ENCODE measurements at regions not wholly inside any gene's neighbourhood (a gene's known extent, or its start where the extent isn't known, plus 50 kb on each side); places are given as distances from the start of the nearest gene placed in this dataset.

DNA sequence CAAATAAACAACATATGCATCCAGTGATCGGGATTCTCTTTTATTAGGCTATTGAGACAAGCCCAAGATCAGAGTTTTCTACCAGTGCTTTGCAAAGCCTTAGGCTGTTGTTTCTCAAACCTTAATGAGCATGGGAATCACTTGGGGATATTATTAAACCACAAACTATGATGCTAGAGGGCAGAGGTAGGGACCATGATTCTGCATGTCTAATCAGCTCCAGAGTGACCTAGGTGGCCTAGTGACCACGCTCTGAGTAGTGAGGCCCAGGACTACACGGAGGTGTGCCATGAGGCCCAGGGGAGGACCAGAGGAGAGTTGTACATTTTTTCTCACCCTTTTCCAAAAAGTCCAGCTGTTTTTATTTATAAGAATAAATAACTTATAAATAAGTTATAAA, 298.5 kb upstream of the TLE4 start:
- no peak for ATAC-seq
- POLR2A ChIA-PET = no interaction called here
- 75% methylated on average over 3 of the region's 3 CpGs for WGBS (ENCODE audit: missing lambda C conversion rate)
- FAIRE-seq = no peak
- H3K4me3 ChIP-seq = no peak overlapping the region
- TF ChIP-seq, protein P1, sequence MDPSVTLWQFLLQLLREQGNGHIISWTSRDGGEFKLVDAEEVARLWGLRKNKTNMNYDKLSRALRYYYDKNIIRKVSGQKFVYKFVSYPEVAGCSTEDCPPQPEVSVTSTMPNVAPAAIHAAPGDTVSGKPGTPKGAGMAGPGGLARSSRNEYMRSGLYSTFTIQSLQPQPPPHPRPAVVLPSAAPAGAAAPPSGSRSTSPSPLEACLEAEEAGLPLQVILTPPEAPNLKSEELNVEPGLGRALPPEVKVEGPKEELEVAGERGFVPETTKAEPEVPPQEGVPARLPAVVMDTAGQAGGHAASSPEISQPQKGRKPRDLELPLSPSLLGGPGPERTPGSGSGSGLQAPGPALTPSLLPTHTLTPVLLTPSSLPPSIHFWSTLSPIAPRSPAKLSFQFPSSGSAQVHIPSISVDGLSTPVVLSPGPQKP (IDR thresholded peaks at IDR 0.05; ENCODE audit: low read depth, low read length) = no peak
- TF ChIP-seq ZNF302 (CRISPR knock-in tag; IDR thresholded peaks at IDR 0.05) = no peak
- no peak for TF ChIP-seq POLR2AphosphoS2 (conservative IDR thresholded peaks at IDR 0.05; ENCODE audit: low read length)
- TF ChIP-seq, protein P2, sequence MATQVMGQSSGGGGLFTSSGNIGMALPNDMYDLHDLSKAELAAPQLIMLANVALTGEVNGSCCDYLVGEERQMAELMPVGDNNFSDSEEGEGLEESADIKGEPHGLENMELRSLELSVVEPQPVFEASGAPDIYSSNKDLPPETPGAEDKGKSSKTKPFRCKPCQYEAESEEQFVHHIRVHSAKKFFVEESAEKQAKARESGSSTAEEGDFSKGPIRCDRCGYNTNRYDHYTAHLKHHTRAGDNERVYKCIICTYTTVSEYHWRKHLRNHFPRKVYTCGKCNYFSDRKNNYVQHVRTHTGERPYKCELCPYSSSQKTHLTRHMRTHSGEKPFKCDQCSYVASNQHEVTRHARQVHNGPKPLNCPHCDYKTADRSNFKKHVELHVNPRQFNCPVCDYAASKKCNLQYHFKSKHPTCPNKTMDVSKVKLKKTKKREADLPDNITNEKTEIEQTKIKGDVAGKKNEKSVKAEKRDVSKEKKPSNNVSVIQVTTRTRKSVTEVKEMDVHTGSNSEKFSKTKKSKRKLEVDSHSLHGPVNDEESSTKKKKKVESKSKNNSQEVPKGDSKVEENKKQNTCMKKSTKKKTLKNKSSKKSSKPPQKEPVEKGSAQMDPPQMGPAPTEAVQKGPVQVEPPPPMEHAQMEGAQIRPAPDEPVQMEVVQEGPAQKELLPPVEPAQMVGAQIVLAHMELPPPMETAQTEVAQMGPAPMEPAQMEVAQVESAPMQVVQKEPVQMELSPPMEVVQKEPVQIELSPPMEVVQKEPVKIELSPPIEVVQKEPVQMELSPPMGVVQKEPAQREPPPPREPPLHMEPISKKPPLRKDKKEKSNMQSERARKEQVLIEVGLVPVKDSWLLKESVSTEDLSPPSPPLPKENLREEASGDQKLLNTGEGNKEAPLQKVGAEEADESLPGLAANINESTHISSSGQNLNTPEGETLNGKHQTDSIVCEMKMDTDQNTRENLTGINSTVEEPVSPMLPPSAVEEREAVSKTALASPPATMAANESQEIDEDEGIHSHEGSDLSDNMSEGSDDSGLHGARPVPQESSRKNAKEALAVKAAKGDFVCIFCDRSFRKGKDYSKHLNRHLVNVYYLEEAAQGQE (IDR thresholded peaks at IDR 0.05) = no peak
- H3K4me2 ChIP-seq = no peak overlapping the region
- CTCF ChIA-PET = interaction anchor here (1.3 to 1.5 kb wide), 2 partner anchors 9 to 18 kb away, joined by 3 to 4 read pairs; no protein-coding TSS in a partner anchor
- no peak for DNase-seq (ENCODE audit: low read depth in 1 of 2, low spot score in 1 of 2)
- no peaks in the 10 kb centered on the region for H3K9me3 ChIP-seq
- no peak overlapping the region for H3K27ac ChIP-seq
- H3K4me1 ChIP-seq = no peaks in the 10 kb centered on the region

DNA sequence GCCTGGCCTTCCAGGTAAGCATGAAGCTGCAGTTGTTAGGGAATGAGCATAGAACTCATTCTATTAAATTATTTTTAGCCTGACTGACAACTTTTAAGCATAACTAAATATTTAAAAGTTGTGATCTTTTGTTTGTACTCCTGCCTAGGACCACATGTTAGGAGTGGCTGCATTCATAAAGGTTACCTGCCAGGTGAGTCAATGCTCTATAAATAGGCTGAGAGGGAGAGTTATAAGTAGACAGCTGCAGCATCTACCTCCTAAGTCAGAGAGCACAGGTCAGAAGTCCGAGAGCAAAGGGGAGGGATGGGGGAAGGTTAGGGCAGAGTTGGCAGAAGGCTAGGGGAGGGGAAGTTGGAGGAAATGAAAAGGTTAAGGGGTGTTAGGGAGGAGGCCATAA, 292.4 kb upstream of the TLE4 start:
- ChIA-PET CTCF (interaction anchor here (0.9 to 1.0 kb wide), 2 partner anchors 9 to 44 kb away, joined by 3 read pairs; no protein-coding TSS in a partner anchor), POLR2A (no interaction called here)
- H3K4me3 ChIP-seq = no peak overlapping the region
- ATAC-seq = no peak
- H3K4me2 ChIP-seq = no peak overlapping the region
- H3K27ac ChIP-seq = no peak overlapping the region
- FAIRE-seq = no peak
- no peaks in the 10 kb centered on the region for H3K9me3 ChIP-seq
- no peaks in the 10 kb centered on the region for H3K4me1 ChIP-seq
- TF ChIP-seq CHD2 (IDR thresholded peaks at IDR 0.05; ENCODE audit: low read length, partially characterized antibody) = no peak
- 71% methylated on average over 1 of the region's 1 CpG for WGBS (ENCODE audit: missing lambda C conversion rate)
- DNase-seq (ENCODE audit: low read depth in 1 of 2, low spot score in 1 of 2) = no peak

DNA sequence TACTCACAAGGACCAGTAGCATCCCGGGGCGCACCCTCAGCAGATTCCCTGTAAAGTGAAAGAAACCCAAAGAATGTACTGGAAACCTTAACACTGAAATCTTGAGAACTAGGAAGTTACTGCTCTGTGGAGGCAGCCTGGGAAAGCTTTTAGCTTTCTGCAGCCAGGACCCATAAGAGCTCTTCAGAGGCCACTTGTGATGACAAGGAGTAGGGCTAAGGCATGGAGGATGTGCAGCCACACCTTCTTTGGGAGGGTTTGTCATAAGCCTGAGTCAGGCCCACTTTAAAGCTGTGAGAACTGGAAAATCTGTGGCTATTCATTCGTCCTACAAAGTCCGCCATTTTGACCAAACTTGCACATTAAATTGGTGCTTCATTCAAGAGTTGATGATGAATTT, 291.1 kb upstream of the TLE4 start:
- 91% methylated on average over 4 of the region's 4 CpGs for WGBS (ENCODE audit: missing lambda C conversion rate)
- ATAC-seq = no peak

DNA sequence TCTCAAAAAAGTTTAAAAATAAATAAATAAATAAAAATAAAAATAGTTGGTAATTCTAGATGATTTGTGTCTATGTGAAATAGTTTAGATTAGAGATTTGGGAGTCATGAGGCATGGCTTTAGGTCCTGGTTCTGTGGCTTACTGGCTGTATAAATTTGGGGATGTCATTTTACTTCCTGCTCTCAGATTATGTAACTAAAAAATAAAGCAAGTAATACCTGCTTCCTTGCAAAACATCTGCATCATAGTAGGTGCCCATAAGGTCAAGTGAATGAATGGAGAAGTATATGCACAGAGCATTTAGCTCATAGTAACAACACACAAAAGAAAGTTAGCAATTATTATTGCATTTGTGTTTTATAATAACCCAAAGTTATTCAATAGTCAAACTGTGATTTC, 287.7 kb upstream of the TLE4 start:
- no peak for FAIRE-seq
- POLR2A ChIA-PET = no interaction called here
- ATAC-seq = no peak

More for the DNA sequence above, 291.1 kb upstream of the TLE4 start:
- no peak overlapping the region for H3K27ac ChIP-seq
- H3K4me1 ChIP-seq = no peaks in the 10 kb centered on the region
- H3K4me2 ChIP-seq = no peak overlapping the region
- ChIA-PET POLR2A (no interaction called here), CTCF (no interaction called here)
- no peak overlapping the region for H3K4me3 ChIP-seq
- FAIRE-seq = no peak
- H3K9me3 ChIP-seq = no peaks in the 10 kb centered on the region
- DNase-seq (ENCODE audit: low read depth in 1 of 2, low spot score in 1 of 2) = no peak
- no peak for TF ChIP-seq NPAS2 (CRISPR knock-in tag; IDR thresholded peaks at IDR 0.05; ENCODE audit: borderline replicate concordance)
- TF ChIP-seq MAFK (IDR thresholded peaks at IDR 0.05; ENCODE audit: partially characterized antibody) = no peak
- no peak for TF ChIP-seq HOXA7 (CRISPR knock-in tag; IDR thresholded peaks at IDR 0.05)
- TF ChIP-seq, protein P3, sequence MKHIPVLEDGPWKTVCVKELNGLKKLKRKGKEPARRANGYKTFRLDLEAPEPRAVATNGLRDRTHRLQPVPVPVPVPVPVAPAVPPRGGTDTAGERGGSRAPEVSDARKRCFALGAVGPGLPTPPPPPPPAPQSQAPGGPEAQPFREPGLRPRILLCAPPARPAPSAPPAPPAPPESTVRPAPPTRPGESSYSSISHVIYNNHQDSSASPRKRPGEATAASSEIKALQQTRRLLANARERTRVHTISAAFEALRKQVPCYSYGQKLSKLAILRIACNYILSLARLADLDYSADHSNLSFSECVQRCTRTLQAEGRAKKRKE (CRISPR knock-in tag; IDR thresholded peaks at IDR 0.05; ENCODE audit: low read depth) = no peak

More for the DNA sequence above, 287.7 kb upstream of the TLE4 start:
- H3K4me1 ChIP-seq = no peaks in the 10 kb centered on the region
- CTCF ChIA-PET = interaction anchor here (0.6 kb wide), 2 partner anchors 50 to 144 kb away, joined by 3 read pairs; no protein-coding TSS in a partner anchor
- no peak overlapping the region for H3K27ac ChIP-seq
- TF ChIP-seq CBX8 (IDR thresholded peaks at IDR 0.05) (no peak), GATA3 (IDR thresholded peaks at IDR 0.05; ENCODE audit: borderline replicate concordance) (no peak), TFCP2L1 (CRISPR knock-in tag; IDR thresholded peaks at IDR 0.05) (no peak), FOXS1 (CRISPR knock-in tag; IDR thresholded peaks at IDR 0.05) (no peak), EHMT2 (IDR thresholded peaks at IDR 0.05; ENCODE audit: low read depth) (no peak), JUNB (IDR thresholded peaks at IDR 0.05) (no peak), SMC3 (IDR thresholded peaks at IDR 0.05) (no peak), KDM5A (IDR thresholded peaks at IDR 0.05) (no peak)
- TF ChIP-seq, protein P4, sequence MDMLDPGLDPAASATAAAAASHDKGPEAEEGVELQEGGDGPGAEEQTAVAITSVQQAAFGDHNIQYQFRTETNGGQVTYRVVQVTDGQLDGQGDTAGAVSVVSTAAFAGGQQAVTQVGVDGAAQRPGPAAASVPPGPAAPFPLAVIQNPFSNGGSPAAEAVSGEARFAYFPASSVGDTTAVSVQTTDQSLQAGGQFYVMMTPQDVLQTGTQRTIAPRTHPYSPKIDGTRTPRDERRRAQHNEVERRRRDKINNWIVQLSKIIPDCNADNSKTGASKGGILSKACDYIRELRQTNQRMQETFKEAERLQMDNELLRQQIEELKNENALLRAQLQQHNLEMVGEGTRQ (IDR thresholded peaks at IDR 0.05) = no peak
- H3K9me3 ChIP-seq = no peaks in the 10 kb centered on the region
- H3K4me3 ChIP-seq = no peak overlapping the region
- no peak overlapping the region for H3K4me2 ChIP-seq
- DNase-seq (ENCODE audit: low read depth in 1 of 2, low spot score in 1 of 2) = no peak
